HG03066 (cell line): ENCODE measurements at regions not wholly inside any gene's neighbourhood (a gene's known extent, or its start where the extent isn't known, plus 50 kb on each side); places are given as distances from the start of the nearest gene placed in this dataset.

Source experiments
- ATAC-seq: cut with Tn5 transposase; IDR thresholded peaks from one replicate; pipeline ENCODE4 v1.9.1; 2021; ENCODE audit warnings: low read depth; ENCODE audit not compliant: unreplicated experiment

DNA sequence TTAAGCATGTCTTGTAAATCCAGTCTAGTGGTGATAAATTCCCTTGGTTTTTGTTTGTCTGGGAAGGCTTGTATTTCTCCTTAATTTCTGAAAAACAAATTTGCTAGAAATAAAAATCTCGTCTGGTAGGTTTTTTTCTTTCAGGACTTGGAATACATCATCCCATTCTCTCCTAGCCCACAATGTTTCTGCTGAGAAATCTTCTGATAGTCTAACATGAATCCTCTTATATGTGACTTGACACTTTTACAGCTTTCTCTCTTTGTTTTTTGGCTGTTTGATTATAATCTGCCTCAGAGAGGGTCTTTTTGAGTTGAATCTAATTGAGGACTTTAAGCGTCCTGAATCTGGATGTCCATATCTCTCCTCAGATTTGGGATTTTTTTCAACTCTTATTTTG lies 104.9 kb downstream of the FEM1C start:
- ATAC-seq, result no peak

DNA sequence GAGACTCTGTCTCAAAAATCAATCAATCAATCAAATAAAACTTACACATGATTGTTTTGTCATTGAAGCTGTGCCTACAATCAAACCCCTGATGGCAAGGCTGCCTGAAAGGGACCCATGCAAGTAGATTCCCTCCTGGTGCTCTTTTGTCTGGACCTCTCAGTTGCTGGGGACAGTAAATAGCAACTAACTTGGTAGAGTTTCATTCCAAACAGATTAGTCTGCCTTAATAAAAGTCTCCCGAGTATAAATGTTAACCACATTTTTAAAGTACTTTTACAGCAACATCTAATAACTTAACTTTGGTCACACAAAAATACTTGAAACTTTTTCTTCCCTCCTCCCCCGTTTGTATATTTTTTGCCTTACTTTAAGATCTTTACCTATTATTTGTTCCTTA lies 105.5 kb downstream of the FEM1C start:
- ATAC-seq, result no peak

DNA sequence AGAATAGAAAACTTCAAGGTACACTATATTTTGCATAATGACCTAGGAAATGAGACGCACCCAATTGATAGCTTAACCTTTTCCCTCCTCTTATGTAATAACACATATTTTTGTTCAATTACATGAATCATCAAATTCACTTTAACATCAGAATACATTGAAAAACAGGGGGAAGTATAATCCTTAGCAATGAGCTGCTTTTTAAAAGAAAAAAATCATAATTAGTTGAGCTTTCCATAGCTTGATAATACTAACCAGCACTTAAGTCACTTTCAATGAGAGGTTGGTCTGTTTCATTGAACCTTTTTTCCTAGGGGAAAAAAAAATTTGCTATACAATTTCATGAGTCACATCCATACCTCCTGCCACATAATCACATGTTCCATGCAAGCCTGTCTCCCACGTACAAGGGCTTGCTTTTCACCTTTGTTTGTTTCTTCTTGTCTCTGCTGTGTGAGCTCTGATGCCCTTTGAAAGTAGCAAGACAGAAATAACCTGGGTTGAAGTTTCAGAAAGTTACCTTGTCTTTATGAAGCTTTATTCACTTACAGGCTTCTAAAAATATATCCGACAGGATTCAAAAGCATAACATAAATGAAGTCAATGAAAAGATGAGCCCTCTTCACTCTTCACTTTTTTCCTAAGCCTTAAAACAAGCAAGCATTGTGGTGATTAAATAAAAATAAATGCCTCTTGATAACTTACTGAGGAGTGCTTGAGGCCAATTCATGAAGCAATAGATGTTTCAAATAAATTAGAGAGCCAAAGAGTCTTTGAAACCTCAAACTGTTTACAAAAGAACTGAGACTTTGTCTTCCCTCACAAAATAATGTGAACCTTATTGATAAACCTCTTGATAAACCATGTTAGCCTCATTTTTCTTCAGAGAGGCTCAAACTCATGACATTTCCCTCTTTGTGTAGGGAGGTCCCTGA lies 108.5 kb downstream of the FEM1C start:
- no peak for ATAC-seq

DNA sequence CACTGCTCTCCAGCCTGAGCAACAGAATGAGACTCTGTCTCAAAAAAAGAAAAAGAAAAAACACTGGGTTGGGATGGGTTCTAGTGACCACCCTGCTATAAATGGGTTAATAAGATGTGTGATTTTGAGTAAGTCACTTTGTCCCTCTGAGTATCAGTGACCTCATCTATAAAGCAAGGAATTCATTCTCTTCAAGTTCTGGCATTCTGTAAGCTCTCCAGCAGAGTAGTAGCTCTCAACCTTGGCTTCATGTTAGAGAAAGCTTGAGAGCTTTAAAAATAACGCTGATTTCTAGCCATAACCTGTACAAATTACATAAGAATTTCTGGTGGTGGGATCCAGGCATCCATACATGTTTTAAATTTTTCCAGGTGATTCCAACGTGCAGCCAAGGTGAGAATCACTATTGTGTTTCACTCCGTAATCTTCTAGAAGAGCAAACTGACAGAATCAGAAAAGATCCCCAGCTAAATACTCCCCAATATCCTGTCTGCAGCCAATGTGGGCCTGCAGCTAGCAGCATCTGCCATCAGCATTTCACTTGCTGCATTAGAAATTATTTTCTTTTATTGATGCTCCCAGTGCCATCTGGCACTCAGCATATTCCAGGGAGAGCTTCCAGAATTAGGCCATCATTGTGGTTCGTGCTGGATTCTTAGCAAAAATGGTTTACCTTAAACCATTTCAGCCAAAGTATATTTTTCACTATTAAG lies 109.4 kb downstream of the FEM1C start:
- ATAC-seq, result no peak

DNA sequence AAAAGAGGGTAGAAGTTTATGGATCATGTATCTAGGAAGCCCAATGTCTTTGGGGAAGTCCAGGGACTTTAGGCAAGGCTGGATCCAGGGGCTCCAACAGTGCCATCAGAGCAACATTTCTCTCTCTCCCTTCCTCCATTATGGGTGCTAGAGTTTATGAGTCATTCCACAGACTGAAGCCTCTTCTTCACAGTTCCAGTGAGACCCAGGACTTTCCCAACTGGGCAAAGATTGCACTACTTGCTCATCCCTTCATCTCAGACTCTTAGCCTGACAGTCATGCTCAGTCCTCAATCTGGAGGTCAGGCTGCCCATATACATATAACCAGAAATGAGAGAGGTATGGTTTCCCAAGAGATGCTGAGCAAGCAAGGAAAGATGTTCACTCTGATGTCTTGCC lies 110.7 kb downstream of the FEM1C start:
- no peak for ATAC-seq

DNA sequence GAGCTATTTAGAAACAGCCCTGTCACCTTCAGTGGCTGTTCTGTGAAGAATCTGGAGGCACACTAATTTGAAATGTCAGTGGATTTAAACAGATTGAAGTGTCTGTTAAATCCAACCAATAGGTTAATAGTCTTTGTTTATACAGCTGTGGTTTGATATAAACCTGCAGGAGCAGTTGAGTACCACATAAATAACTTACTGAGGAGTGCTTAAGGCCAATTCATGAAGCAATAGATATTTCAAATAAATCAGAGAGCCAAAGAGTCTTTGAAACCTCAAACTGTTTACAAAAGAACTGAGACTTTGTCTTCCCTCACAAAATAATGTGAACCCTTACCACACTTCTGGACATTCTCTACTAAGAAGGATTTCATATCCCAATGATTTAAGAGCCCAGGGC lies 111.9 kb downstream of the FEM1C start:
- ATAC-seq, result no peak

DNA sequence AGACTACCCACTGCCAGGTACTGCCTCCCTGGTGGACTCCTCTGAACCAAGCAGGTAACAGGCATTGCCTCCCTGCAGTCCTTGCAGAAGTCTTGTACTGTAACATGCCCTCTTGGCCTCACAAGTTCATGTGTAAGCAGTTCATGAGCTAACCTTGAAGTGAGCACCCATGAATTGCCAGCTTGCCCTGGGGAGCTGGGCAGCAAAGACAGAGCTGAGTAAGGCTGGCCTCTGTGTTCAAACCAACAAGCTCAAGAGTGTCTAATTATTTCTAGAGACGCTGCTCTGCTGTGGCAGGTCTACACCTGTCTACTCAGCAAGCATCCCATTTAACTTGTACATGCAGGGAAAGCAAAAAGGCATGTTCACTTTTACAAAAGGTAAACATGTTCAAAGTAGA lies 113.5 kb downstream of the FEM1C start:
- no peak for ATAC-seq

DNA sequence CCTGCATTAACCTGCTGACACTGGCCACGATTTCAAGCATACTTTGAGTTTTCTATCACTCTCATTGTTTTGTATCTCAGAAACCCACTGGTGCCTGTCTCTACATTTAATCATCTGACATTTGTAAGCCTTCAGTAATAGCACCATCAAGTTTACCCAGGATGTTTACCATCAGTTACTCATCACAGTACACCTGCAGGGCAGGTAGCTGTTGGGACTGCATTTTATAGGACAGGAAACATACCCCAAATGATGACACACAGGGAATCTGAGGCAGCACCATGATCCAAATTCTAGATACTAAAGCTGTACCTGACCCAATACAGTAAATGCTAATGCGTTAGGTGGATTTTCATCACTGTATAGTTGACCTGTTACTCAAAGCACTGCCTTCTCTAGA lies 114.2 kb downstream of the FEM1C start:
- no peak for ATAC-seq

DNA sequence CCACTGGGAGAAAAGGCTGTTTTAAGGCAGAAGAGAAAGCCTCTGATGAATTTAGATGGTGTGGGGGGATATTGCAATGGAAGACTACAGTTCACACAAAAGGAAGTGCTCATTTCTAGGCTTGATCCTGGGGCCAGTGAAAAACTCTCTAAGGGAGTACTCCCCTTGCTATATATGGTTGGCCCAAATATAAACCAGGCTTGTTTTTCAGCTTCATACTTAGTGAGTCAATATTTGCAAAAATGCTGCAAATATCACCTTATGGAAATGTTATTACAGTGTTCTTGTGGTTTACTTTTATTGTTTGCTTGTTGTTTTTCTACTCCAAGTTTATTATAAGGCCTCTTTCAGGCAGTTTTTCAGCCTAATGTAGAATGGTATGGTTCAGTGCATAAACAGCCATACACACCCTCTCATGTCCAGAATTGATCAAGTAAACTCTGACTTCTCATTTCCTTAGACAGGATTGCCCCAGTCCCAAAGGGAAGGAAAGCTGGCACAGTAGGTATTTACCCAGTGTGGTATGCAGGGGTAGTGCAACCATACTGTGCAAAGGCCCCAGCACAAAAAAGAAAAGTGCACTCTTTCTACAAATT lies 115.1 kb downstream of the FEM1C start:
- no peak for ATAC-seq

DNA sequence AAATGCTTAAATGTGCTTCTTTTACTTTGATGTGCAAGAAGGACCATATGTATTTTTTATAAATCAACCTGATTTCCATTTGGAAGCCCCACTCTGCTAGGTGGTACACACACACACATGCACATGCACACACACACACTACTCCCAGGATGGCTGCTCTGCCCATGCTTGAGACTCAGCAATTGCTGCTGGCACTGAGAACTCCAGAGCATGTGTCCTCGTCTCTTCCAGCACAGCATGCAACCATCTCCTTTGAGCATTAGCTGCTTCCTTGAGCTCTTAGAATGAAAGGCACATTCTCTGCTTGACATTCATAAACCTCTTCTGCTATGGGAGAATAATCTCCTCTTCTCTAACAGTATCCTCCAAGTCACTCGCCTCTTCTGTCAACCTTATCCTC lies 115.9 kb downstream of the FEM1C start:
- ATAC-seq, result no peak

DNA sequence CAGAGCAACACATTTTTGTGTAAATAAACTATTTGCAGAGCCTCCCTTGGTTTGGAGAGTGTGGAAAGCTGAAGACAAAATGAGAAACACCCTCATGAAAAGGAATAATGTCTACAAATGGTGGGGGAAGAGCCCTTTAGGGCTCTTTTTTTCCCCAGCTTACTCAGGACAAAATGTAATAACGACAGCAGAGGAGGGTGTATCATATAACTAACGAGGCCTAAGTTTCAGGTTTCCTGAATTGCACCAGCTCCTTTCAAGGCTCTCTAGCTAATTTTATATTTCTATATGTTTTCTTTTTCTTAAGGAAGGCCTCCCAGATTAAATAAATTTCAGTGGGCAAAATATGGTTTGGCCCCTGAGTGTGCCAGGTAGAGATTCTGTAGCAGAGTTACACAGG lies 116.3 kb downstream of the FEM1C start:
- ATAC-seq, result no peak

DNA sequence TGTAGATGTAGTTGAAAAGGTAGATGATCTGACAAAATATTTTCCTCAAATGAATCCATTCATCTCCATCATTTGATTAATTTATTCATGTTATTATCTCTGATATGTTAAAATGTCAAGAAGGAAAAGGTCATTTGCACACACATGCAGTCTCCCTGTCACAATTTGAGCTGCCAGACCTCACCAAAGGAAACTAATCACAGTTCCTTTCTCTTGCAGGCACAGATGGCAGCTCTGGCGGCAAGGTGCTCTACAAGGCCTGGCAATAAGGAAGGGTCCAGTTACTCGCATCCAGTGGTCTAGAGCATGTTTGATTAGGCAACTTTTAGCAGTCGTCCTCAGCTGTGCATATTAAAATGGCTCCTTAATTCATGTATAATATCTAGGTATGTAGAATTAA lies 120.1 kb downstream of the FEM1C start:
- no peak for ATAC-seq

DNA sequence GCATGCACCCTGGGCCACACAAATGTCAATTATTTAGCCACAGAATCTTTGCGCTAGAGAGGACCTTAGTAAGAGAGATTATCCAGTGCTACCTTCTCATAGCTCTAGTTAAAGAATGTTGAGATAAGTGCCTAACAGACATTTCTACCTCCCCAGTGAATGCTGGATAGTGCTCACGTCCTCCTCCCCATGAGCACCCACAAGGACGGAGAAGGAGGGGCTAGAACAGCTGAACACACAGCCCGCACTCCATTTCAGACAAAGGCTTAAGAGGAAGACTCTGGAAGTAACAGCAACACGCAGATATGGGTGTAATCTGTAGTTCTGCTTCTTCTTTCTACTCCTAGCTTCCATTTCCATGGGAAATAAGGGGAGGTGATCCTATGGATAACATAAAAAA lies 120.5 kb downstream of the FEM1C start:
- no peak for ATAC-seq

DNA sequence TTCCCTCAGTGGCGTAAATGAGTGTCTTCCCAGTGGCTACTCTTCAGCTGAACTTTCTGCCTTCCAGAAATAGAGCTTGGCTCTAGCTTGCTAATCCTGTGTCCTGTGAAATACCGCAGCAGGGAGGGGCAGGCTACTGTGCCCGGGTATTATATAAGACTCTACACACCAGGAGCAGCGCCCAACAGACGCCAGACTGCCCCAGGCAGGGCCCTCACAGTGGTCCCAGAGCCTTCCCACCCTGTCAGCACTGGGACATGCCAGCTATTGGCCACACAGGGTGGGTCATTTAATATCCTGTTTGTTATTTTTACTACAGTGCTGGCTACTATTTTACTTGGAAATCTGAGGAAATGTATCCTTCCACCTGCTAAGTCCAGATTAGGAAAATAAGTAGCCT lies 121.0 kb downstream of the FEM1C start:
- ATAC-seq, result no peak

DNA sequence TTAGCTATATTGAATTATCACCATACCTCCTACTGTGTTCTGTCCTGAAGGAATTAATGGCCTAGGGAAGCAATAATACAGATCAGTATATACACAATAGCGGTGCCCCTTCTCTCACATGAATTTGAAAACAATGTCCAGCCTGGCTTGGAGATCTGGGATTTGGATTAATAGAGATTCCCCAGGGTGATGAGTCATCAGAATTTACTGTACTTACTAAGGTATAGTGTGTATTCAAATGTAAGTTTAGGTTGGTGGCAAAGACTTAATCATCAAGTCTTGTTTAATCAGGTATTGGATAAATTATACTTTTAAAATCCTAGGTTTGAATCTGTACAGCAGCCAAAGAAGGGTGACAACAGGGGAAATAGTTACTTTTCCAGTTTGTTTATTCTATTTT lies 121.5 kb downstream of the FEM1C start:
- ATAC-seq, result no peak

DNA sequence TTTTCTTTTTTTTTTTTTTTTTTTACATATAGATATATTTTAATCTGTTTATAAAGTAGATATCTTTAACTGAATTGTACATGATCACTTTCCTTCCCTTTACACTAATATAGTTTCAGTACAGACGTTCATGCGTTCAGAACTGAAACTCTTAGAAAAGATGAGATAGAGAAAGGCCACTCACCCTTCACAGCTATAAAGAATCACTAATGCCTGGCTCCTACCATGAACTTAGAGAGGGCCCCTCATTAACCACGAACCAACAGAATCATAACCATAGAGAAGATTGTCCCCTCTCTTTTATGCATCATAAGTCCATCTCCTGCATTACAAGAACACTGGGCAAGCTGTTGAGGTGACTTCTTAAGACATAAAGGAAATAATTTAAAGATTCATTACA lies 123.8 kb downstream of the FEM1C start:
- ATAC-seq, result peak; percentile 55

DNA sequence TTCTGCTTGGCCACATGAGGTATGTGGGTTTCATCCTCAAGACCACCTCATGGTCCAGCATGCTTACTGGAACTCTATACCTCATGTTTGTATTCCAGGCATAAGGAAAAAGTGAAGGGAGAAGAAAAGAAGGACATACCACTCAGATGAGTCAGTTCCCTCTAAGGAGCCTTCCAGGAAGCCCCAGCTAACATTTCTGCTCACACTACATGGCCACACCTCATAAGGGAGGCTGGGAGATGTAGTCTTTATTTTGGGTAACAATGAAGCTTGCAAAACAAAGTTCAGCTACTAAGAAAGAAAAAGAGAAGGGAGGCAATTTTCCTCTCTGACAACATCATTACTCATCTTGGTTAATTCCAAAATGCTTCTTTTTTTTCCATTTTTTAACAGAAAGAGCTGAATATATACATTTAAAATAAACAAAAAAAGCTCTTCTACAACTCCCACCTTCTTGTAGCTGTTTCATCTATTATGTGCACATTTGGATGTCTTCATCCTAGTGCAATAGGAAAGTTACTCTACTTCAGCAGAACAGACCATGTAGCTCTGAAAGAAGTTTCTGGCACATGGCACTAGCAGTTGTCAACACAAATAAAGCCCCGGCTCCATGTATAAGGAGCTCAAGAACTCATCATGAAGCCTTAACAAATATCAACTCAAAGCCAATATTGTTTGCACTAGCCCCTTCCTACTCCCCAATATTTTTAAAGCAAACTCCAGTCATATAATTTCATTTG lies 123.6 kb upstream of the CCDC112 start:
- no peak for ATAC-seq

DNA sequence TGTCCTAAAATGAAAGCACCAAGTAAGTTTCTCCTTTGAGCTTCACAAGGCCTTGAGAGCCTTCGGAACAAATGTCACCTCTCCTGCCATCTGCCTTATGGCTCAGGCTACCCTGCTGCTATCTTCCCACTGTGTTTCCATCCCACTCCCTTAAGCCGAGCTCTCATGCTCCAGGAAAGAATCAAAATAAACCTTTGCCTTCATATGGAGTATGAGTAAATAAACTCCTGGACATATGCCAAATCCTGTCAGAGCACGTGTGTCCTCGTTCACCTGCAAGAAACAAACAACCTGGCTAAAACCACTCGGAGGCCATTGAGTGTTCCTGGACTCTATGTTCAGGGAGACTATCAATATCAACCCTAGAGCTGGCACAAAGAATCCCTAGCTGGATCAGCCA lies 122.3 kb upstream of the CCDC112 start:
- no peak for ATAC-seq

DNA sequence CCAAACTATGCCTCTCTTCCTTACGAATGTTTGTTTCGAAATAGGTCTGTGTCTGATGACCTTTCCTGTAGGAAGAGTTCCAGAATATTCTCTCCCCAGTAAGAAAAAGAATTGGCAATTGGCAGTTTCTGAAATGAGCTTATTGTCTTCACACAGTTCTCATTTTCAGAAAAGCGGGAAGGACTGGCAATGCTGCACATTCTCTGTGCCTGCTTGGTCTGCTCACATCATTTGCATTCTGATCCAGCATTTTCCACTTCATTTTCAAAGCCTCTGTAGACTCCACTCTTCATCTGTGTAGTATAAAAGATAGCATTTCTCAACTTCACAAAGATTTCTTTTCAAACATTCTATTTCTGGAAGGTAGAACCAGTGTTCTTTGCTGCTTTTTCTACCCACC lies 120.6 kb upstream of the CCDC112 start:
- ATAC-seq, result no peak

DNA sequence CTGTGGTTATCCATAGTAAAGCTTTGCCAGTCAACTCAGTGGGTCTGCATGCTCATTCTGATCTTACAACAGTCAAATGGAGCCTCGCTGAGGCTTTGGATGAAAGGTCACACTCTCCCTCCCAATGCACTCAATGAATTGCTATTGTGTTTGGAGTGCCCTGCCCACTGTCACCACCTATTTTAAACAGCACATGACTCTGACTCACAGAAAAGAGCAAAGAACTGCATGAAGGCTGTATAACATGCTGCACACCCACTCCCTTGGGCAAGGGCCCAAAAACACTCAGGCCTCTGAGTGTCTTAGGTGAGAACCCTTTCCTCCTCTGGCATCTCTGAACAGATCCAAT lies 118.7 kb upstream of the CCDC112 start:
- no peak for ATAC-seq
